H1 (cell line): ENCODE measurements at regions not wholly inside any gene's neighbourhood (a gene's known extent, or its start where the extent isn't known, plus 50 kb on each side); places are given as distances from the start of the nearest gene placed in this dataset.

Experiments used
- HDAC2 ChIP-seq, 2 experiments: fragments of 300-600 bp in 1 of 2; sonication (generic) in 1 of 2; IDR thresholded peaks; 2 replicates each; pipeline ENCODE4 v1.6.1; 2011 to 2012; ENCODE audit warnings: low read depth in 2 of 2, low read length in 2 of 2, mild to moderate bottlenecking in 2 of 2, moderate library complexity in 2 of 2, borderline replicate concordance in 1 of 2, inconsistent platforms in 1 of 2
- KDM5A ChIP-seq: fragments of 200-600 bp; IDR thresholded peaks from 2 replicates; pipeline ENCODE4 v1.7.1; 2012; ENCODE audit warnings: mild to moderate bottlenecking, low read length, inconsistent platforms, mixed read lengths
- RXRA ChIP-seq: IDR thresholded peaks from 2 replicates; pipeline ENCODE4 v1.6.1; 2011; ENCODE audit warnings: low read depth, mild to moderate bottlenecking, low read length, moderate library complexity; ENCODE audit not compliant: insufficient read depth
- USF2 ChIP-seq: IDR thresholded peaks from 2 replicates; pipeline ENCODE4 v1.6.1; 2011; ENCODE audit warnings: low read length, improper control_type of control experiment
- YY1 ChIP-seq: IDR thresholded peaks from 2 replicates; pipeline ENCODE4 v1.6.1; 2011; ENCODE audit warnings: low read depth, mild to moderate bottlenecking, low read length

- TF ChIP-seq USF2, result no peak
- no peak for TF ChIP-seq KDM5A
- TF ChIP-seq YY1, result no peak
- TF ChIP-seq RXRA, result no peak
- no peak for TF ChIP-seq HDAC2 (IDR thresholded peaks at IDR 0.05; ENCODE audit: borderline replicate concordance in 1 of 2, low read depth in 2 of 2, low read length in 2 of 2)
Observed at GRCh38 chr4:53914313-53915016, 149.9 kb downstream of the CHIC2 start (continued).
